ENCODE measurements at regions not wholly inside any gene's neighbourhood (a gene's known extent, or its start where the extent isn't known, plus 50 kb on each side); places are given as distances from the start of the nearest gene placed in this dataset.
"Not testable (repeated sequence)": the region's sequence is repeated elsewhere in the genome, so short reads cannot be mapped to it uniquely, and the experiment has no call there.

- no peak for DNase-seq (ENCODE audit: low read depth, low spot score)
- in situ Hi-C loops (cut with HindIII; ENCODE audit: low sequenced_read_pairs) = no loop called here
- TF ChIP-seq, protein P1, sequence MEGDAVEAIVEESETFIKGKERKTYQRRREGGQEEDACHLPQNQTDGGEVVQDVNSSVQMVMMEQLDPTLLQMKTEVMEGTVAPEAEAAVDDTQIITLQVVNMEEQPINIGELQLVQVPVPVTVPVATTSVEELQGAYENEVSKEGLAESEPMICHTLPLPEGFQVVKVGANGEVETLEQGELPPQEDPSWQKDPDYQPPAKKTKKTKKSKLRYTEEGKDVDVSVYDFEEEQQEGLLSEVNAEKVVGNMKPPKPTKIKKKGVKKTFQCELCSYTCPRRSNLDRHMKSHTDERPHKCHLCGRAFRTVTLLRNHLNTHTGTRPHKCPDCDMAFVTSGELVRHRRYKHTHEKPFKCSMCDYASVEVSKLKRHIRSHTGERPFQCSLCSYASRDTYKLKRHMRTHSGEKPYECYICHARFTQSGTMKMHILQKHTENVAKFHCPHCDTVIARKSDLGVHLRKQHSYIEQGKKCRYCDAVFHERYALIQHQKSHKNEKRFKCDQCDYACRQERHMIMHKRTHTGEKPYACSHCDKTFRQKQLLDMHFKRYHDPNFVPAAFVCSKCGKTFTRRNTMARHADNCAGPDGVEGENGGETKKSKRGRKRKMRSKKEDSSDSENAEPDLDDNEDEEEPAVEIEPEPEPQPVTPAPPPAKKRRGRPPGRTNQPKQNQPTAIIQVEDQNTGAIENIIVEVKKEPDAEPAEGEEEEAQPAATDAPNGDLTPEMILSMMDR (IDR thresholded peaks at IDR 0.05; ENCODE audit: low read depth, low read length) = no peak
- no peak overlapping the region for H3K4me3 ChIP-seq (ENCODE audit: low read depth, low read length)
Observed at GRCh38 chr3:118629821-118630220, 404.8 kb downstream of the IGSF11 start.

GRCh38 chr3:118635711-118636110 lies 398.9 kb downstream of the IGSF11 start:
- in situ Hi-C loops (cut with HindIII; ENCODE audit: low sequenced_read_pairs) = no loop called here
- no peak for DNase-seq (ENCODE audit: low read depth, low spot score)
- H3K4me3 ChIP-seq (ENCODE audit: low read depth, low read length) = no peak overlapping the region
- TF ChIP-seq, protein P1 (IDR thresholded peaks at IDR 0.05; ENCODE audit: low read depth, low read length) = no peak

GRCh38 chr3:118636841-118637240 lies 397.8 kb downstream of the IGSF11 start:
- in situ Hi-C loops (cut with HindIII; ENCODE audit: low sequenced_read_pairs) = no loop called here
- no peak overlapping the region for H3K4me3 ChIP-seq (ENCODE audit: low read depth, low read length)
- TF ChIP-seq, protein P1 (IDR thresholded peaks at IDR 0.05; ENCODE audit: low read depth, low read length) = no peak
- no peak for DNase-seq (ENCODE audit: low read depth, low spot score)

DNA sequence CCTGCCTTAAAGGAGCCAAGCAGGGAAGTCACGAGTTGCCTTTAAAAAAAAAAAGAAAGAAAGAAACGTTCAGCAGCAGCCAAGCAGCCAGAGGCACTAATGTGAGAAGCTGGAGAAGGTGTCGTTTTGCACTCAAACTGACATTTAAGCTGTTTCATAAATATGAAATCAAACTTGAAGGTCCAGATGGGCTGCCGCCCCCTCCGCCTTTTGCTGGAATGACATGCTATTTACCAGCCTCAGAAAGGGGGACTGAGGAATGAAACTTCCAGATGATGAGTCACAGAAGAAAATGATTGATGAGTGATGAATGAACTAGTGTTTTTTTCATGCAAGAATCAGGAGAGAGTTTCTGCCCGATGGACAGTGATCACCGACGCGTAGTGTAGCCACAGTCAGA lies 396.8 kb downstream of the IGSF11 start:
- H3K4me3 ChIP-seq (ENCODE audit: low read depth, low read length) = no peak overlapping the region
- in situ Hi-C loops (cut with HindIII; ENCODE audit: low sequenced_read_pairs) = no loop called here
- TF ChIP-seq, protein P1 (IDR thresholded peaks at IDR 0.05; ENCODE audit: low read depth, low read length) = no peak
- DNase-seq (ENCODE audit: low read depth, low spot score) = no peak

GRCh38 chr3:118641608-118642007 lies 393.0 kb downstream of the IGSF11 start:
- in situ Hi-C loops (cut with HindIII; ENCODE audit: low sequenced_read_pairs) = no loop called here
- no peak overlapping the region for H3K4me3 ChIP-seq (ENCODE audit: low read depth, low read length)
- TF ChIP-seq, protein P1 (IDR thresholded peaks at IDR 0.05; ENCODE audit: low read depth, low read length) = no peak
- DNase-seq (ENCODE audit: low read depth, low spot score) = no peak

- in situ Hi-C loops (cut with HindIII; ENCODE audit: low sequenced_read_pairs) = no loop called here
- no peak for DNase-seq (ENCODE audit: low read depth, low spot score)
- H3K4me3 ChIP-seq (ENCODE audit: low read depth, low read length) = no peak overlapping the region
- TF ChIP-seq, protein P1 (IDR thresholded peaks at IDR 0.05; ENCODE audit: low read depth, low read length) = no peak
Observed at GRCh38 chr3:118671192-118671591, 363.5 kb downstream of the IGSF11 start.

DNA sequence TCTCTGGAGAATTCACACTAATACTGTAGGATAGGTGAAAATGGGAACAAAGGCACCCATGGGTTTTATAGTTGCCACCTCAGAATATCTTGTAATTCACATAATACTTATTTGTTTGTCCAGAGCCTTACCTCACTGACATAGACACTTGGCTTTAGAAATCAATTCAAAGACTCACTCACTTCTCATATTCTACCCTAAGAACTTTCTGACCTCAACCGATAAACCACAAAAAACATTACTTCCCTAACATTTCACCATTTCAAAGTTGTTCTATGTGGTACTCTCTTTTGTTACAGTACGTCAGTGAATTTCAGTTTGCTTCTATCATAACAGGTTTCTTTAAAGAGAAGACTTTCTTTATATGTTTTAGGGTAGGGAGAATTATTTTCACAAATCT lies 359.3 kb downstream of the IGSF11 start:
- in situ Hi-C loops (cut with HindIII; ENCODE audit: low sequenced_read_pairs) = no loop called here
- DNase-seq (ENCODE audit: low read depth, low spot score) = no peak
- H3K4me3 ChIP-seq (ENCODE audit: low read depth, low read length) = no peak overlapping the region
- TF ChIP-seq, protein P1 (IDR thresholded peaks at IDR 0.05; ENCODE audit: low read depth, low read length) = no peak

DNA sequence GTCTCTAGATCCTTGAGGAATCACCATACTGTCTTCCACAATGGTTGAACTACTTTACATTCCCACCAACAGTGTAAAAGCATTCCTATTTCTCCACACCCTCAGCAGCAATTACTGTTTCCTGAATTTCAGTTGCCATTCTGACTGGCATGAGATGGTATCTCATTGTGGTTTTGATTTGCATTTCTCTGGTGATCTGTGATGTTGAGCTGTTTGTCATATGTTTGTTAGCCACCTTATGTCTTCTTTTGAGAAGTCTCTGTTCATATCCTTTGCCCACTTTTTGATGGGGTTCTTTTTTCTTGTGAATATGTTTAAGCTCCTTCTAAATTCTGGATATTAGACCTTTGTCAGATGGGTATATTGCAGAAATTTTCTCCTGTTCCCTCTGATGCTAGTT lies 356.0 kb downstream of the IGSF11 start:
- in situ Hi-C loops (cut with HindIII; ENCODE audit: low sequenced_read_pairs) = not testable (repeated sequence)

More for the DNA sequence above, 356.0 kb downstream of the IGSF11 start:
- not testable (repeated sequence) for DNase-seq (ENCODE audit: low read depth, low spot score); H3K4me3 ChIP-seq (ENCODE audit: low read depth, low read length)

All from astrocyte of the spinal cord (primary cell).